Neural cell (in vitro differentiated cells): ENCODE measurements at regions not wholly inside any gene's neighbourhood (a gene's known extent, or its start where the extent isn't known, plus 50 kb on each side); places are given as distances from the start of the nearest gene placed in this dataset.

Source experiments
- H2AFZ ChIP-seq: fragments of 200-600, 300-800 bp; sonication (generic), shearing (Covaris generic); 2 replicates; pipeline ENCODE4 v1.6.0; 2014; ENCODE audit warnings: low read depth, mild to moderate bottlenecking, antibody characterized with exemption, low read length, moderate library complexity
- H3F3A ChIP-seq: fragments of 200-600 bp; shearing (Covaris generic); 2 replicates; pipeline ENCODE4 v1.6.1; 2016; ENCODE audit warnings: mild to moderate bottlenecking, moderate library complexity, mixed read lengths, antibody characterized with exemption, low read length; ENCODE audit not compliant: insufficient read depth, poor library complexity, severe bottlenecking
- H3K27ac ChIP-seq: fragments of 200-600, 300-800 bp; sonication (generic), shearing (Covaris generic); 2 replicates; pipeline ENCODE4 v1.5.1; 2014; ENCODE audit warnings: mild to moderate bottlenecking, low read length, moderate library complexity
- H3K27me3 ChIP-seq: fragments of 300-800, 200-600 bp; sonication (generic), shearing (Covaris generic); 2 replicates; pipeline ENCODE4 v1.6.0; 2014; ENCODE audit warnings: mild to moderate bottlenecking, low read depth, low read length, moderate library complexity; ENCODE audit not compliant: insufficient read depth
- H3K36me3 ChIP-seq: fragments of 300-800, 200-600 bp; sonication (generic), shearing (Covaris generic); 2 replicates; pipeline ENCODE4 v1.5.1; 2014; ENCODE audit warnings: mild to moderate bottlenecking, antibody characterized with exemption, low read length, moderate library complexity; ENCODE audit not compliant: insufficient read depth
- H3K4me2 ChIP-seq: fragments of 300-800, 200-600 bp; sonication (generic), shearing (Covaris generic); 2 replicates; pipeline ENCODE4 v1.6.0; 2014; ENCODE audit warnings: mild to moderate bottlenecking, low read length
- H3K4me3 ChIP-seq: fragments of 300-800, 200-600 bp; sonication (generic), shearing (Covaris generic); 2 replicates; pipeline ENCODE4 v1.5.1; 2014; ENCODE audit warnings: mild to moderate bottlenecking, low read length, moderate library complexity
- H3K79me2 ChIP-seq: fragments of 200-600 bp; shearing (Covaris generic); replicated peaks from 2 replicates; pipeline ENCODE4 v1.6.0; 2014; ENCODE audit warnings: mild to moderate bottlenecking, low read length, moderate library complexity; ENCODE audit not compliant: insufficient read depth
- H3K9ac ChIP-seq: fragments of 300-800, 200-600 bp; sonication (generic), shearing (Covaris generic); 2 replicates; pipeline ENCODE4 v1.6.1; 2016; ENCODE audit warnings: mild to moderate bottlenecking, low read length, mixed read lengths
- H3K9me2 ChIP-seq: fragments of 200-600 bp; shearing (Covaris generic); 2 replicates; pipeline ENCODE4 v1.6.1; 2016; ENCODE audit warnings: mild to moderate bottlenecking, low read length, mixed read lengths; ENCODE audit not compliant: insufficient read depth
- H3K9me3 ChIP-seq: fragments of 200-600, 300-800 bp; sonication (generic), shearing (Covaris generic); 2 replicates; pipeline ENCODE4 v1.6.1; 2016; ENCODE audit warnings: mild to moderate bottlenecking, mixed run types, low read length, moderate library complexity, mixed read lengths
- H4K20me1 ChIP-seq: fragments of 200-600 bp; shearing (Covaris generic); 2 replicates; pipeline ENCODE4 v1.6.1; 2016; ENCODE audit warnings: mild to moderate bottlenecking, mixed run types; ENCODE audit not compliant: insufficient read depth
- EP300 ChIP-seq: fragments of 450-650 bp; conservative IDR thresholded peaks from 2 replicates; pipeline ENCODE4 v1.6.1; 2014; ENCODE audit warnings: antibody characterized with exemption, mild to moderate bottlenecking, moderate library complexity; ENCODE audit not compliant: poor library complexity, severe bottlenecking
- EZH2 ChIP-seq: fragments of 200-600, 300-800 bp; shearing (Covaris generic), sonication (generic); IDR thresholded peaks from 2 replicates; pipeline ENCODE4 v1.6.1; 2014; ENCODE audit warnings: antibody characterized with exemption, low read length, borderline replicate concordance, mild to moderate bottlenecking; ENCODE audit not compliant: insufficient read depth, poor library complexity, severe bottlenecking
- MXI1 ChIP-seq: fragments of 450-650 bp; conservative IDR thresholded peaks from 2 replicates; pipeline ENCODE4 v1.6.1; 2014; ENCODE audit warnings: antibody characterized with exemption, mild to moderate bottlenecking; ENCODE audit not compliant: poor library complexity, severe bottlenecking
- POLR2AphosphoS5 ChIP-seq: IDR thresholded peaks from 2 replicates; pipeline ENCODE4 v1.6.1; 2012
- RAD21 ChIP-seq: fragments of 450-650 bp; conservative IDR thresholded peaks from 2 replicates; pipeline ENCODE4 v1.6.1; 2014; ENCODE audit warnings: antibody characterized with exemption, mild to moderate bottlenecking, moderate library complexity
- SMC3 ChIP-seq: fragments of 450-650 bp; conservative IDR thresholded peaks from 2 replicates; pipeline ENCODE4 v1.6.1; 2014; ENCODE audit warnings: antibody characterized with exemption, mild to moderate bottlenecking, moderate library complexity; ENCODE audit not compliant: poor library complexity
- TAF1 ChIP-seq: IDR thresholded peaks from 2 replicates; pipeline ENCODE4 v1.6.1; 2012; ENCODE audit warnings: low read depth
- TF ChIP-seq, protein P1 (sequence below): fragments of 450-650 bp; IDR thresholded peaks from 2 replicates; pipeline ENCODE4 v1.5.1; 2014; ENCODE audit warnings: antibody characterized with exemption, mild to moderate bottlenecking, moderate library complexity; ENCODE audit not compliant: poor library complexity, severe bottlenecking
- TF ChIP-seq, protein P2 (sequence below): IDR thresholded peaks from 2 replicates; pipeline ENCODE4 v1.6.1; 2012; ENCODE audit warnings: borderline replicate concordance

DNA sequence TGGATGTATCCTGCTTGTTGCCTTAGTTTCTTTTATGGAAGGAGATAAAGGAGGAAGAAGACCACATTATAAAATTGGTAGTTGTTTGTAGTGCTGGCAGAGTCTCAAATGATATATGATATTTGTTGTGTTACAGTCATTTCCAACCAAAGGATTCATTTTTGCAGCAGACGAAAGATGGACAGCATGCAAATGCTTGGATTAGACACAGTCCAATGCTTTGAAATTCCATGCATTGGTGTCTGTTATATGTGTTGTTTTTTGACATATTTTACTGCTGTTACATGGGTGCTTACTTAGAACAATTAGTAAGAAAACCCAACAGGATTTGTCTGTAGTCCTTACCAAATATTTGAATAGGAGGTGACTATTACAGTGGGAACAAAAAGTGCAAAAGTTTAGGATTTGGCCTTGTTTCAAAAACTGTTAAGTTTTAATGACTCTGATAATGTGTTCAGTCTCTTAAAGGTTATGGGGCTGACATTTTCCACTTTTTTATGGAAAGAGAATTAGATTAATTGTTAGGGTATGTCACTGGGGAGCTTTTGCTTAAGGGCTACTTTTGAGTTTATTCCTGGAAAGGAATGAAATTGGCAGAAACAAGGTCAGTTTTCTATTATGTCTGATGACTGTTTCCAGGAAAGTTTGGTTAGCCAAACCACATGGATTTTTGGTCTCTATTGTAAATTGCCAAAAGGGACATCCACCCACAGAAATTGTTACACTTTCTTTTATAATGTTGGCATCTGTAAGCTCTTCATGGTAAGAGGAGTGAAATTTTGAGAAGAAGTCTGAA is 229.4 kb upstream of the MMADHC start:
- no peaks in the 10 kb centered on the region for H4K20me1 ChIP-seq
- TF ChIP-seq, protein P1, sequence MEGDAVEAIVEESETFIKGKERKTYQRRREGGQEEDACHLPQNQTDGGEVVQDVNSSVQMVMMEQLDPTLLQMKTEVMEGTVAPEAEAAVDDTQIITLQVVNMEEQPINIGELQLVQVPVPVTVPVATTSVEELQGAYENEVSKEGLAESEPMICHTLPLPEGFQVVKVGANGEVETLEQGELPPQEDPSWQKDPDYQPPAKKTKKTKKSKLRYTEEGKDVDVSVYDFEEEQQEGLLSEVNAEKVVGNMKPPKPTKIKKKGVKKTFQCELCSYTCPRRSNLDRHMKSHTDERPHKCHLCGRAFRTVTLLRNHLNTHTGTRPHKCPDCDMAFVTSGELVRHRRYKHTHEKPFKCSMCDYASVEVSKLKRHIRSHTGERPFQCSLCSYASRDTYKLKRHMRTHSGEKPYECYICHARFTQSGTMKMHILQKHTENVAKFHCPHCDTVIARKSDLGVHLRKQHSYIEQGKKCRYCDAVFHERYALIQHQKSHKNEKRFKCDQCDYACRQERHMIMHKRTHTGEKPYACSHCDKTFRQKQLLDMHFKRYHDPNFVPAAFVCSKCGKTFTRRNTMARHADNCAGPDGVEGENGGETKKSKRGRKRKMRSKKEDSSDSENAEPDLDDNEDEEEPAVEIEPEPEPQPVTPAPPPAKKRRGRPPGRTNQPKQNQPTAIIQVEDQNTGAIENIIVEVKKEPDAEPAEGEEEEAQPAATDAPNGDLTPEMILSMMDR: no peak
- TF ChIP-seq SMC3 (no peak), TAF1 (no peak), POLR2AphosphoS5 (no peak), EZH2 (no peak), MXI1 (no peak), EP300 (no peak), RAD21 (no peak)
- TF ChIP-seq, protein P2, sequence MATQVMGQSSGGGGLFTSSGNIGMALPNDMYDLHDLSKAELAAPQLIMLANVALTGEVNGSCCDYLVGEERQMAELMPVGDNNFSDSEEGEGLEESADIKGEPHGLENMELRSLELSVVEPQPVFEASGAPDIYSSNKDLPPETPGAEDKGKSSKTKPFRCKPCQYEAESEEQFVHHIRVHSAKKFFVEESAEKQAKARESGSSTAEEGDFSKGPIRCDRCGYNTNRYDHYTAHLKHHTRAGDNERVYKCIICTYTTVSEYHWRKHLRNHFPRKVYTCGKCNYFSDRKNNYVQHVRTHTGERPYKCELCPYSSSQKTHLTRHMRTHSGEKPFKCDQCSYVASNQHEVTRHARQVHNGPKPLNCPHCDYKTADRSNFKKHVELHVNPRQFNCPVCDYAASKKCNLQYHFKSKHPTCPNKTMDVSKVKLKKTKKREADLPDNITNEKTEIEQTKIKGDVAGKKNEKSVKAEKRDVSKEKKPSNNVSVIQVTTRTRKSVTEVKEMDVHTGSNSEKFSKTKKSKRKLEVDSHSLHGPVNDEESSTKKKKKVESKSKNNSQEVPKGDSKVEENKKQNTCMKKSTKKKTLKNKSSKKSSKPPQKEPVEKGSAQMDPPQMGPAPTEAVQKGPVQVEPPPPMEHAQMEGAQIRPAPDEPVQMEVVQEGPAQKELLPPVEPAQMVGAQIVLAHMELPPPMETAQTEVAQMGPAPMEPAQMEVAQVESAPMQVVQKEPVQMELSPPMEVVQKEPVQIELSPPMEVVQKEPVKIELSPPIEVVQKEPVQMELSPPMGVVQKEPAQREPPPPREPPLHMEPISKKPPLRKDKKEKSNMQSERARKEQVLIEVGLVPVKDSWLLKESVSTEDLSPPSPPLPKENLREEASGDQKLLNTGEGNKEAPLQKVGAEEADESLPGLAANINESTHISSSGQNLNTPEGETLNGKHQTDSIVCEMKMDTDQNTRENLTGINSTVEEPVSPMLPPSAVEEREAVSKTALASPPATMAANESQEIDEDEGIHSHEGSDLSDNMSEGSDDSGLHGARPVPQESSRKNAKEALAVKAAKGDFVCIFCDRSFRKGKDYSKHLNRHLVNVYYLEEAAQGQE: no peak
- no peaks in the 10 kb centered on the region for H3K9me2 ChIP-seq
- H2AFZ ChIP-seq: no peak overlapping the region
- H3K27ac ChIP-seq: no peak overlapping the region
- H3K36me3 ChIP-seq: no peaks in the 10 kb centered on the region
- H3K9me3 ChIP-seq: no peaks in the 10 kb centered on the region
- H3K27me3 ChIP-seq: no peaks in the 10 kb centered on the region
- H3K4me3 ChIP-seq: no peak overlapping the region
- H3F3A ChIP-seq: no peaks in the 10 kb centered on the region
- H3K79me2 ChIP-seq: no peaks in the 10 kb centered on the region
- no peak overlapping the region for H3K4me2 ChIP-seq
- H3K9ac ChIP-seq: no peak overlapping the region

DNA sequence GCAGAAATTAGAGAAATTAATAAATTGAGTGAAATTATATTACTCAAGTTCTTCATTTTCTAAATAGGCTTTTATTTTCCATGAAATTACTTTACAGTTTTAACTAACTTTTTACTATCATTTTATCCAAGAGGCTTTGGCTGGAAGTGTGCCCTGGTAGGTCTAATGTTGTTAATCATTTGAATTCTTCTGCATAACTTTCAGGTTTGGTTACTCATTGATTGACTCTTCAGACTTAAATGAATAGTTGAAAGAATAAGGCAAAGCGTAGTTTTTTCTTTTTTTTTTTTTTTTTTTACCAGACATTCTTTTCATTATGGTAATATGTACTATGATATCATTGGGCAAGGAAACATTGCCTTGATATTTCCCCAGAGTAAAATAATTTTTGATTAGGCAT is 228.4 kb upstream of the MMADHC start:
- no peaks in the 10 kb centered on the region for H3F3A ChIP-seq
- H3K27me3 ChIP-seq: no peaks in the 10 kb centered on the region
- H3K79me2 ChIP-seq: no peaks in the 10 kb centered on the region
- no peaks in the 10 kb centered on the region for H3K9me2 ChIP-seq
- no peak overlapping the region for H3K4me3 ChIP-seq
- no peak overlapping the region for H3K4me2 ChIP-seq
- H3K36me3 ChIP-seq: no peaks in the 10 kb centered on the region
- H3K27ac ChIP-seq: no peak overlapping the region
- H3K9me3 ChIP-seq: no peaks in the 10 kb centered on the region
- H3K9ac ChIP-seq: no peak overlapping the region
- no peak for TF ChIP-seq RAD21
- no peak for TF ChIP-seq EP300
- TF ChIP-seq TAF1: no peak
- no peak for TF ChIP-seq MXI1
- TF ChIP-seq POLR2AphosphoS5: no peak
- no peak for TF ChIP-seq EZH2
- TF ChIP-seq SMC3: no peak
- TF ChIP-seq, protein P2: no peak
- TF ChIP-seq, protein P1: no peak
- no peak overlapping the region for H2AFZ ChIP-seq
- H4K20me1 ChIP-seq: no peaks in the 10 kb centered on the region
